GM20000 (cell line): ENCODE measurements at regions not wholly inside any gene's neighbourhood (a gene's known extent, or its start where the extent isn't known, plus 50 kb on each side); places are given as distances from the start of the nearest gene placed in this dataset.

Source experiments
- DNase-seq: peaks from one replicate; pipeline ENCODE4 v3.0.0; 2012; ENCODE audit warnings: low spot score
- TF ChIP-seq, protein P1 (sequence below): IDR thresholded peaks from 2 replicates; pipeline ENCODE4 v1.5.1; 2012; ENCODE audit warnings: mild to moderate bottlenecking, control low read depth; ENCODE audit errors: extremely low read depth, missing control alignments

- DNase-seq: no peak
- TF ChIP-seq, protein P1, sequence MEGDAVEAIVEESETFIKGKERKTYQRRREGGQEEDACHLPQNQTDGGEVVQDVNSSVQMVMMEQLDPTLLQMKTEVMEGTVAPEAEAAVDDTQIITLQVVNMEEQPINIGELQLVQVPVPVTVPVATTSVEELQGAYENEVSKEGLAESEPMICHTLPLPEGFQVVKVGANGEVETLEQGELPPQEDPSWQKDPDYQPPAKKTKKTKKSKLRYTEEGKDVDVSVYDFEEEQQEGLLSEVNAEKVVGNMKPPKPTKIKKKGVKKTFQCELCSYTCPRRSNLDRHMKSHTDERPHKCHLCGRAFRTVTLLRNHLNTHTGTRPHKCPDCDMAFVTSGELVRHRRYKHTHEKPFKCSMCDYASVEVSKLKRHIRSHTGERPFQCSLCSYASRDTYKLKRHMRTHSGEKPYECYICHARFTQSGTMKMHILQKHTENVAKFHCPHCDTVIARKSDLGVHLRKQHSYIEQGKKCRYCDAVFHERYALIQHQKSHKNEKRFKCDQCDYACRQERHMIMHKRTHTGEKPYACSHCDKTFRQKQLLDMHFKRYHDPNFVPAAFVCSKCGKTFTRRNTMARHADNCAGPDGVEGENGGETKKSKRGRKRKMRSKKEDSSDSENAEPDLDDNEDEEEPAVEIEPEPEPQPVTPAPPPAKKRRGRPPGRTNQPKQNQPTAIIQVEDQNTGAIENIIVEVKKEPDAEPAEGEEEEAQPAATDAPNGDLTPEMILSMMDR: no peak
These were observed 404.5 kb upstream of the LRRC7 start for GRCh38 chr1:69163241-69163640.

DNA sequence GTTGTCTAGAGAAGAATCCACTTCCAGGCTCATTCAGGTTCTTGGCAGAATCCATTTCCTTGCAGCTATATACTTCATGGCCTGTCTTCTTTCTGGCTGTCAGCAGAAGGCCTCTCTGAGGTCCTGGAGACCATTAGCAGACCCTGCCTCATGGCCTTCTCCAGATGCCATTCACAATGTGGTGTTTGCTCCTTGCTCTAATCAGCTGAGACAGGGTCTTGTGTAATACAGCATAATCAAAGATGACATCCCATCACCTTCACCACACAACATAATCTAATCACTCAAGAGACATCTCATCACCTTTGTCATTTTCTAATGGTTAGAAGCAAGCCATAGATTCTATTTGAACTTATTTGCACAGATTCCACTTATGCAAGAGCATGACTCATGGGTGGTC is 403.9 kb upstream of the LRRC7 start:
- DNase-seq: no peak
- TF ChIP-seq, protein P1: no peak

DNA sequence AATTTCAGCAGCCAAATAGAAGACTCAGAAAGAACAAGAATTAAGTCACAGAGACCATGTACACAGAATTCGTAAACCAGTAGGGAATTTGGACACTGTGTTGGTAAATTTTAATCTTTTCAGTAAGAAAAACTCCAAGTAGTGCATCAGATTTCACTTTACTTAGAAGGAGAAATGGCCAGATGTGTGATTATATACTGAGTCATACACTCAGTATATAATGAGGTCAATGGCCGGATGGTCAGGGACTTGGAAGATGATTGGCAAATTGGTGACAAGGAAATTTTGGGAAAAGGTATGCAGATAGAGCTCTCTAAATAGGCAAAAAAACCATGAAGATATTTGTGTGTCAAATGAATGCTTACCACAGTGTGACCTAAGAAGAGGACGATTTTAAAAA is 399.8 kb upstream of the LRRC7 start:
- no peak for DNase-seq
- TF ChIP-seq, protein P1: no peak

GRCh38 chr1:69171248-69171647 is 396.5 kb upstream of the LRRC7 start:
- TF ChIP-seq, protein P1: no peak

DNA sequence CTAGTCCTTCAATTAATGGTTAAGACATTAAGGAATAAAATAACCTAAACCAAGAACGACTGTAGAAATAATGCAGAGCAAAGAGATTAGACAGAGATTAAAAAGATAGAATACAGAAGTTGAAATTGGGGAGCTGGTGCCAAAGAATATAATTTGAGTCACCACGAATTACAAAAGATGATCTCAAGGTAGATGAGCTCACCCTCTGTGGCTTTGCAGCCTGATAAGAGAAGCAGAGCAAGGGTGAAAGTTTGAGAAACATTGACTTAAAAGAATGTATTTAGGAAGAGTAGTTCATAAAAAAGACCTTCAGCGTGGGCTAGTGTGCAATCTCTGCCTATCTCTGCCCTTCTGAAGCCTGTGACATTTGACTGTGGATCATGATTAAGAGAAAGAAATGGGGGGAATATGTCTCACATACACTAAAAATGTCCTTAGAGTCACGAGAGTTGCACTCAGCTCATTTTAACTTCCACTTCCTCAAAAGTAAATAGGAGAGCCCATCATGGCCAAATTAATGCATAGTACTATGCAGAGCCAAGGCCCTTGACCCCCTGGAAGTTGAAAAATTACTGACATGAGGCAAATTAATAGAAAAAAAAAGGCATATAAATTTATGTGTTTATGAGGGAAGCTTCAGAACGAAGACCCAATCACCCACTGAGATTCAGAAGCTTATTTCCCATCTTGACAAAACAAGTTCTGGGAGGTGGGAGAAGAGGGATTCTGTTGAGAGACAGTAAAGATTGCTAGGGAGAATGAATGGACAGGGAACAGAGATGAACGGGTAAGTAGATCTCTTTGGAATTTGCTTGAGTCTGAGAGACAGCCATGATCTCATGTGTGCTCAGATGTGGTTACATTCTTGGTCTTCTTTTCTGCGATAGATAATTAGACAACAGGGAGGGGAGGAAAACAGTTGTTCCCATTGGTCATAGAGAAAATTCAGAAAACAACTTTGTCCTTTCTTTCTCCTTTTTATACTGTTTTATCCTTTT is 395.4 kb upstream of the LRRC7 start:
- no peak for DNase-seq

More at GRCh38 chr1:69171248-69171647, 396.5 kb upstream of the LRRC7 start:
- no peak for DNase-seq

DNA sequence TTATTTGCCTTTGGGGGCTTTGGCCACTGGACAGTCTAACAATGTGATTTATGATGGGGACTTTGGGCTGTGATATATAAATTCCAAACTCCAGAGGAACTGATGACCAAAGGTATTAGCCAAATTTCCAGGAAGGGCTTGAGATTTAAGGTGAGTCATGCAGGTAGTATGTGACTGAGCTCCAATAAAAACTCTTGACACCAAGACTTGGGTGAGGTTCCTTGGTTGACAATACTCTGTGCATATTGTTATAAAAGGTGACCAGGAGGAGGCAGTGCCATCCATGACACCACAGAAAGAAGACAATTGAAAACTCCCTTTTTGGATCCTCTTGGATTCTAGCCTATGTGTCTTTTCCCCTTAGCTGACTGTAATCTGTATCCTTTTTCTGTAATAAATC is 392.7 kb upstream of the LRRC7 start:
- no peak for DNase-seq
- TF ChIP-seq, protein P1: no peak

More for the DNA sequence above, 395.4 kb upstream of the LRRC7 start:
- TF ChIP-seq, protein P1: no peak

DNA sequence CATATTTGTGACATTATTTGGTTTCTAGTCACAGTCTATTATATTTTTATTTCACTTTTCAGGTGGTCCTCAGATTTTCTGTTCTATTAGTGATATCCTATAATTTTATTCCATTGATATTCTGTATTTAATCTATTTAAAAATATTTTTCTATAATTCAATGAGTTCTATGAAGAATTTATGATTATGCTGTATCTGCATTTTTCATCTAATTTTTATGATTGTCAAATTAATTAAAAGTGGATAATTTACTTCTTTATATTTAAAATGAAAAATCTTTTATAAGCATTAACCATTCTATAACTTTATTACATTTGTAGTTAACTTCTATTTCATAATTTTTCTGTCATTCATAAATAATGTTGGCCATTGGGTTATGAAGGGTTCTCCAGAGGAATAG is 387.4 kb upstream of the LRRC7 start:
- DNase-seq: no peak
- TF ChIP-seq, protein P1: no peak
